ENCODE measurements at regions not wholly inside any gene's neighbourhood (a gene's known extent, or its start where the extent isn't known, plus 50 kb on each side); places are given as distances from the start of the nearest gene placed in this dataset.
A peak's percentile ranks its signal among the peaks of the same experiment; 100 is the strongest.
"Not testable (repeated sequence)": the region's sequence is repeated elsewhere in the genome, so short reads cannot be mapped to it uniquely, and the experiment has no call there.

DNA sequence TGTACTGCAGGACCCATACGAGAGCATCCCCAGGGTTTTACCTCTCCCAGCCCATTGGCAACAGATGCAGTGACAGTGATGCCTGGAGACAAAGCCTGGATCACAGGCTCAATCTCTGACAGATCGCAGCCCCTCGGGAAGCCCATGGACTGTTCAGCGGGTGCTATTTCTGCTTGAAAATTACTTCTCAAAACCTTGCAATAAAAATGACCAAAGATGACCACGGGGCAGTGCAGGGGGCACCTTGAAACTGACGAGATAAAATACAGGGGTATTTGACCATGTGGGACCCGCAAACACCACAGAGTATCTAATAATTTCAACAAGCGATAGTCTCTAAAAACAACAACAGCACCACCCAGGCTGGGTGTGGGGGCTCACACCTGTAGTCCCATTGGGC lies 118.3 kb downstream of the C16orf95 start:
- TF ChIP-seq POLR2A (IDR thresholded peaks at IDR 0.05; ENCODE audit: low read depth, low read length) (no peak), POLR2AphosphoS5 (IDR thresholded peaks at IDR 0.05; ENCODE audit: low read depth, low read length) (no peak), TAF1 (IDR thresholded peaks at IDR 0.05; ENCODE audit: borderline replicate concordance, low read depth, low read length) (no peak)
- DNase-seq (ENCODE audit: insufficient read length) (no peak), FAIRE-seq (no peak)

DNA sequence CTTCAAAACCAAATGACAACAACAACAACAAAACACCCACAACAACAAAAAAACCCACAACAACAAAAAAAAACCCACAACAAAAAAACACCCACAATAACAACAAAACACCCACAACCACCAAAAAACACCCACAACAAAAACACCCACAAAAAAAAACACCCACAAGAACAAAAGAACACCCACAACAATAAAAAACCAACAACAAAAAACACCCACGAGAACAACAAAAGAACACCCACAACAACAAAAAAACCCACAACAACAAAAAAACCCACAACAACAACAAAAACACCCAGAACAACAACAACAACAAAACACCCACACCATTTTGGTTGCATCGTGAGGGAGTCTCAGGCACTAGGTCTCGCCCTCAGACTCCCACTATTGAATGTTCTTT lies 117.8 kb downstream of the C16orf95 start:
- FAIRE-seq, result no peak
- DNase-seq (ENCODE audit: insufficient read length), result no peak
- TF ChIP-seq POLR2AphosphoS5 (IDR thresholded peaks at IDR 0.05; ENCODE audit: low read depth, low read length) (no peak), TAF1 (IDR thresholded peaks at IDR 0.05; ENCODE audit: borderline replicate concordance, low read depth, low read length) (no peak), POLR2A (IDR thresholded peaks at IDR 0.05; ENCODE audit: low read depth, low read length) (no peak)

DNA sequence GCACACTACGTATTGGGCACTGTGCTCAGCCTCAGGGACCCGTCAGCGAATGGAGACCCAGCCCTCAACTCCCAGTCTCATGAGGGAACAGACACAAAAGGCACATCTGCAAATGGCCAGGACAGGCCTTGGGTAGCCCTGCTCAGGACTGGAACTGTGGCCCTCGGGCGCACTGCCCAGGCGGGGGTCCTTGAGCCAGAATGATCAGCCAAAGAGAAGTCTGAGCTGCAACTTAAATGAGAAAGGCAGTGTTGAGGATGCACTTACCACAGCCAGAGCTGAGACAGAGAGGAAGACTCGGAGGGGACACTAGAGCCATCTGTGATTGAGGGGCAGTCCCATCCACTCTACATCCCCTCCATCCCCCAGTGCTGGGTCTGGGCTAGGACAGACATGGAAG lies 117.3 kb downstream of the C16orf95 start:
- TF ChIP-seq TAF1 (IDR thresholded peaks at IDR 0.05; ENCODE audit: borderline replicate concordance, low read depth, low read length), result no peak
- TF ChIP-seq POLR2AphosphoS5 (IDR thresholded peaks at IDR 0.05; ENCODE audit: low read depth, low read length), result no peak
- TF ChIP-seq POLR2A (IDR thresholded peaks at IDR 0.05; ENCODE audit: low read depth, low read length), result no peak
- FAIRE-seq, result no peak
- no peak for DNase-seq (ENCODE audit: insufficient read length)

DNA sequence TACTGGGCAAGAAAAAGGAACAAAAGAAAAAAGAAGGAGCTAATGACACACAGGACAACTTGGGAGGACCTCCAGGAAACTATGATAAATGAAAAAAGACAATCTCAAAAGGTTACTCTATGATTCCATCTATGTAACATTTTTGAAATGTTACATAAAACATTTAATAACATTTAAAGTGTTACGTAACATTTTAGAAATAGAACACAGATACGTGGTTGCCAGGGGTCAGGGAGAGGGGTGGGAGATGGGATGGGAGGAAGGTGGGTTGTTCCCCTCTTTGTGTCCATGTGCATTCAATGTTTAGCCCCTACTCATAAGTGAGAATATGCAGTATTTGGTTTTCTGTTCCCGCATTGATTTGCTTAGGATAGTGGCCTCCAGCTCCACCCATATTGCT lies 116.6 kb downstream of the C16orf95 start:
- TF ChIP-seq POLR2A (IDR thresholded peaks at IDR 0.05; ENCODE audit: low read depth, low read length), result no peak
- TF ChIP-seq TAF1 (IDR thresholded peaks at IDR 0.05; ENCODE audit: borderline replicate concordance, low read depth, low read length), result no peak
- no peak for TF ChIP-seq POLR2AphosphoS5 (IDR thresholded peaks at IDR 0.05; ENCODE audit: low read depth, low read length)
- FAIRE-seq (no peak), DNase-seq (ENCODE audit: insufficient read length) (no peak)

DNA sequence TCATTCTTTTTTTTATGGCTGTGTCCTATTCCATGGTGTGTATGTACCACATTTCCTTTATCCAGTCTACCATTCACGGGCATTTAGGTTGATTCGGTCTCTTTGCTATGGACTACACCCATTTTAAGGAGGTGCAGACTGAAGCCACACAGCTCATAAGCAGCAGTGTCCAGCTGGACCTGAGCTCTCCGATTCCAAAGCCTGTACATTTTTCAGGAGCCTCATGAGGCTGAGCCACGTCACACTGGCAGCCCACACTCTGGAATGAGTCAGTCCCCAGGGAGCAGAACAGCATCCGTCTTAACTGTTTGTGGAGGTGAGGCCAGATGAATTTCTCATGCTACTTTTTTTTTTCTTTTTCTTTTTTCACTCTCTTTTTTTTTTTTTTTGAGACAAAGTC lies 116.1 kb downstream of the C16orf95 start:
- TF ChIP-seq TAF1 (IDR thresholded peaks at IDR 0.05; ENCODE audit: borderline replicate concordance, low read depth, low read length) (no peak), POLR2A (IDR thresholded peaks at IDR 0.05; ENCODE audit: low read depth, low read length) (no peak), POLR2AphosphoS5 (IDR thresholded peaks at IDR 0.05; ENCODE audit: low read depth, low read length) (no peak)
- DNase-seq (ENCODE audit: insufficient read length) (no peak), FAIRE-seq (no peak)

DNA sequence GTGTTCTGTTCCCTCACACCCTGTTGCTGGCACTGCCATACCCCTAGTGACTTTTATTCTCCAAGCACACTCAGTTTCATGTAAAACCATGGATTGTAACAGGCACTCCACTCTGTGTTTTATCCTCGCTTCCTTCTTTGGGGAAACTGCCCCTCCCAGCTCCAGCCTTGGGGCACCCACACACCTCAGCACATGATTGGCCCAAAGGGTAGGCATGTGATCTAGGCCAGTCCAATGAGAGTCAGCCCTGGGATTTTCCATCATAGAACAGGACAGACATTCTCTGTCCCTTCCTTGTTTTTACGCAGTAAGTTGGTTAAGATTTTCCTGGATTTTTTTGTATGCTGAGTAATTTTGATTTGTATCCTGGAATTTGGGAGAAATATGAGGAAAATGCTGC lies 115.4 kb downstream of the C16orf95 start:
- DNase-seq (ENCODE audit: insufficient read length), result no peak
- no peak for FAIRE-seq
- no peak for TF ChIP-seq POLR2AphosphoS5 (IDR thresholded peaks at IDR 0.05; ENCODE audit: low read depth, low read length)
- TF ChIP-seq POLR2A (IDR thresholded peaks at IDR 0.05; ENCODE audit: low read depth, low read length), result no peak
- TF ChIP-seq TAF1 (IDR thresholded peaks at IDR 0.05; ENCODE audit: borderline replicate concordance, low read depth, low read length), result no peak

DNA sequence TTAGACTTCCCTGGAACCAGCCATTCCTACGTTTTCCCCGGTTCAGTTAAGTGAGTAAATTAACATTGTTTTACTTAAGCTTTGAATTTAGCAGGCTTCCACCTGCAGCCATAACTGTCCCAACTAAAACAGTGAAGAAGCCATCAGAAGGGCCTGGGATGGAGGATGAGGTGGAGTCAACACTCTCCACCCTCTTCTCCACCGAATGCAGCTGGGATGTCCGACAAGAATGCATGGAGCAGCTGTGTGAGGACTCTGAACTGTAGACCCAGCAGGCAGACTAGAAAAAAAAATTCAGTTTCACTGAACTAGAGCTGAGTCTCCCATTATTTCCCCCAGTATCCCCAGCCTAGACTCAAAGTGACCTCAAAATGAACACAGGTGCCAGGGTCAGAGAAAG lies 114.8 kb downstream of the C16orf95 start:
- FAIRE-seq, result no peak
- DNase-seq (ENCODE audit: insufficient read length), result no peak
- TF ChIP-seq TAF1 (IDR thresholded peaks at IDR 0.05; ENCODE audit: borderline replicate concordance, low read depth, low read length), result no peak
- TF ChIP-seq POLR2AphosphoS5 (IDR thresholded peaks at IDR 0.05; ENCODE audit: low read depth, low read length), result no peak
- TF ChIP-seq POLR2A (IDR thresholded peaks at IDR 0.05; ENCODE audit: low read depth, low read length), result no peak

DNA sequence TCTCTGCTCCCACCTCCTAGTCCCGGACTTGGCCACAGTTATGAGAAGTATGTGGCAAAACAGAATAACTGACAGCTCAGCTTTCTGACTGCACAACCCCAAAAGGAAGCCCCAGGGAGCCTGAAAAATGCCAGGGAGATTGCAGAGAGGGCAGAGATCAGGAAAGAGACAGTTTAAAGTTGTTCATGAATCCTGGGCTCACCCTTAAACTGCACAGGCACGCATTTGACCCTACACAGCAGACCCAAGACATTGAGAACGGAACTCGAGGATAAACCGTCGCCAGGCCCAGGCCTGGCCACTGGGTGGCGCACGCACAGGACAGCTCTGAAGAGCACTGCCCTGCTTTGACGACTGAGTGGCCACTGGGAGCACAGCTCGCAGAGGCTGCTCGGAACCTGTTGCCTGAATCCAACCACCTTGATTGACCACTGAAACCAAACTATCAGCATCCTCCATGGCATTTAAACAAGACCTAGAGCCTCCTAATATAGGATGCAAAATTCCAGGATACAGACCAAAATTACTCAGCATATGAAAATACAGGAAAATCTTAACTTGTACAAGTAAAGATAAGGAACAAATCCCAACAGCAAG lies 114.0 kb downstream of the C16orf95 start:
- TF ChIP-seq TAF1 (IDR thresholded peaks at IDR 0.05; ENCODE audit: borderline replicate concordance, low read depth, low read length), result no peak
- TF ChIP-seq POLR2AphosphoS5 (IDR thresholded peaks at IDR 0.05; ENCODE audit: low read depth, low read length), result no peak
- TF ChIP-seq POLR2A (IDR thresholded peaks at IDR 0.05; ENCODE audit: low read depth, low read length), result no peak
- peak; percentile 50 for DNase-seq (ENCODE audit: insufficient read length)
- no peak for FAIRE-seq

DNA sequence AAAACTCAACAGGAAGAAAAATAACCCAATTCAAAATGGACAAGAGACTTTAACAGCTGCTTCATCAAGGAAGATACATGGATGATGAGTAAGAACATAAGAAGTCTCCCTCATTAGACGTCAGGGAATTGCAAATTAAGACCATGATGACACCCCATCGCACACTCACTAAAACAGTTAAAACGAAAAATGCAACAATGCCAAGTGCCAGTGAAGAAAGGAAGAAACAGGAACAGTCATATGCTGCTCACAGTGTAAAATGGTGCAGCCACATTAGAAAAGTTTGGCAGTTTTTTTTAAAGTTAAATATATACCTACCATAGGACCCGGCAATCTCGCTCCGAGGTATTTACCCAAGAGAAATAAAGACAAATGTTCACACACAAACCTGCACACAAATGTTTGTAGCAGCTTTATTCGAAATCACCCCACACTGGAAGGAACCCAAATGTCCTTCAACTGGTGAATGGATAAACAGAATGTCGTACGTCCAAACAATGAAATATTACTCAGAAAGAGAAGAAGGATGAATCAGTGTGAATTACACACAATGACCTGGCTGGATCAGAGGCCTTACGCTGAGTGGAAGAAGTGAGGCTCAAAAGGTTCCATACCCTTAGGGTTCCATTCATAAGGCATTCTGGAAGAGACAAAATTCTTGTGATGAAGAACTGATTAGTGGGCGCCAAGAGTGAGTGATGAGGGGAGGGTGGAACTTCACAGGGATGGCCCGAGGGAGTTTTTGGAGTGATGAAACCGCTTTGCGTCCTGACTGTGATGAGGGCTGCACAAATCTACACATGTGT lies 110.3 kb downstream of the C16orf95 start:
- DNase-seq (ENCODE audit: insufficient read length) (no peak), FAIRE-seq (no peak)
- TF ChIP-seq POLR2AphosphoS5 (IDR thresholded peaks at IDR 0.05; ENCODE audit: low read depth, low read length) (no peak), POLR2A (IDR thresholded peaks at IDR 0.05; ENCODE audit: low read depth, low read length) (no peak), TAF1 (IDR thresholded peaks at IDR 0.05; ENCODE audit: borderline replicate concordance, low read depth, low read length) (no peak)

DNA sequence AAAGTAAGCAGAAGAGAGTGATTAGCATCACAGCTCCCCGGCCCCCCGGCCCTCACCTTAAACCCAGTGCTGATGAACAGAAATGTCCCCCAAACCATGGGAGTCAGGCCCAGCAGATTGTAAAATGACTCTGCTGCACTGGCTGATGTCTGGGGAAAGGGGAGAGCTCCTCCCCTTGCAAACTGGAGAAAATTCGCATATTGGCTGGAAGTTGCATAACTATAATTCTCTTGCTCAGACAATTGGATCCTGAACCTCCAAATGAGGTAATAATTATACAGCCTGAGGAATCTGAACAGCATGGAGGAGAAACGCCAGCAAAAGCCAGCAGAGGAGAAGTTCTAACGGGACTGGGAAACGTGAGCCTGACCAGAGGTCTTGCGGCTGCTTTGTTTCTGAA lies 109.7 kb downstream of the C16orf95 start:
- TF ChIP-seq TAF1 (IDR thresholded peaks at IDR 0.05; ENCODE audit: borderline replicate concordance, low read depth, low read length), result no peak
- TF ChIP-seq POLR2A (IDR thresholded peaks at IDR 0.05; ENCODE audit: low read depth, low read length), result no peak
- no peak for TF ChIP-seq POLR2AphosphoS5 (IDR thresholded peaks at IDR 0.05; ENCODE audit: low read depth, low read length)
- no peak for FAIRE-seq

DNA sequence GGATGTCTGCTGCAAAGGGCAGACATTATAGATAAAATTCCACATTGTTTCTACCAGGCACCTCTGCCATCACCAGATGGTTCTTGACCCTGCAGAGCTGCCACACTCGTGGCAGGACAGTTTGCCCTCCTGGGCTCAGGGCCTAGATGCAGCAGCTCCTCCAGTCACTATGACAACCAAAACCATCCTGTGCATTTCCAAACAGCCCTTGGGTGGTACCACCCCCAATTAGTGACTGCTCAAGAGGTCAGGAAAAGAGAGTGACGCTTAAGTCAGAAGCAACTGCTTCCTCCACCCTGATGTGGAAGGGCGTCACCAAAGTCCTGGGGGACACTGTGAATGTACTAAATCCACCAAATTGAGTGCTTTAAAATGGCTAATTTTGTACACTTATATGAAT lies 109.2 kb downstream of the C16orf95 start:
- TF ChIP-seq TAF1 (IDR thresholded peaks at IDR 0.05; ENCODE audit: borderline replicate concordance, low read depth, low read length) (no peak), POLR2AphosphoS5 (IDR thresholded peaks at IDR 0.05; ENCODE audit: low read depth, low read length) (no peak), POLR2A (IDR thresholded peaks at IDR 0.05; ENCODE audit: low read depth, low read length) (no peak)
- FAIRE-seq (no peak), DNase-seq (ENCODE audit: insufficient read length) (no peak)

More for the DNA sequence above, 109.7 kb downstream of the C16orf95 start:
- no peak for DNase-seq (ENCODE audit: insufficient read length)

DNA sequence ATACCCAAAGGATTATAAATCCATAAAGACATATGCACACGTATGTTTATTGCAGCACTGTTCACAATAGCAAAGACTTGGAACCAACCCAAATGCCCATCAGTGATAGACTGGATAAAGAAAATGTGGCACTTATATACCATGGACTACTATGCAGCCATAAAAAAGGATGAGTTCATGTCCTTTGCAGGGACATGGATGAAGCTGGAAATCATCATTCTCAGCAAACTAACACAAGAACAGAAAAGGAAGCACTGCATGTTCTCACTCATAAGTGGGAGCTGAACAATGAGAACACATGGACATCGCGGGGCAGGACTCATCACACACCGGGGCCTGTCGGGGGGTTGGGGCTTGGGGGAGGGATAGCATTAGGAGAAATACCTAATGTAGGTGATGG lies 108.2 kb downstream of the C16orf95 start:
- not testable (repeated sequence) for DNase-seq (ENCODE audit: insufficient read length); FAIRE-seq

All from GM12892 (cell line).